ENCODE measurements at regions not wholly inside any gene's neighbourhood (a gene's known extent, or its start where the extent isn't known, plus 50 kb on each side); places are given as distances from the start of the nearest gene placed in this dataset.

- TF ChIP-seq CTCF (IDR thresholded peaks at IDR 0.05) (no peak), POLR2A (IDR thresholded peaks at IDR 0.05) (no peak)
These were observed 484.9 kb upstream of the ATP2B1 start for GRCh38 chr12:90193500-90193899.
